ENCODE measurements at regions not wholly inside any gene's neighbourhood (a gene's known extent, or its start where the extent isn't known, plus 50 kb on each side); places are given as distances from the start of the nearest gene placed in this dataset.

GRCh38 chr7:69440976-69441375, 157.3 kb upstream of the AUTS2 start:
- no peak overlapping the region for H2BK15ac ChIP-seq (ENCODE audit: low read depth, low read length)
- TF ChIP-seq POLR2A (IDR thresholded peaks at IDR 0.05; ENCODE audit: low read depth, low read length): no peak
- TF ChIP-seq CTCF (conservative IDR thresholded peaks at IDR 0.05; ENCODE audit: low read depth, low read length): no peak
- TF ChIP-seq MXI1 (IDR thresholded peaks at IDR 0.05; ENCODE audit: borderline replicate concordance, low read depth, low read length): no peak
- TF ChIP-seq FOS (IDR thresholded peaks at IDR 0.05; ENCODE audit: low read depth, low read length): no peak
- no peak for TF ChIP-seq CEBPB (IDR thresholded peaks at IDR 0.05; ENCODE audit: low read depth, low read length)
- no peak for TF ChIP-seq CHD1 (IDR thresholded peaks at IDR 0.05; ENCODE audit: low read depth, low read length)
- no peak for TF ChIP-seq BHLHE40 (IDR thresholded peaks at IDR 0.05; ENCODE audit: low read depth, low read length)
- no peak for TF ChIP-seq MAFK (IDR thresholded peaks at IDR 0.05; ENCODE audit: low read depth, low read length)
- no peak for TF ChIP-seq RFX5 (IDR thresholded peaks at IDR 0.05; ENCODE audit: low read depth, low read length)
- TF ChIP-seq SMC3 (IDR thresholded peaks at IDR 0.05; ENCODE audit: low read depth, low read length): no peak
- TF ChIP-seq ELK1 (IDR thresholded peaks at IDR 0.05; ENCODE audit: borderline replicate concordance, low read depth, low read length): no peak
- TF ChIP-seq RAD21 (IDR thresholded peaks at IDR 0.05; ENCODE audit: low read length): no peak
- no peak for TF ChIP-seq NFE2L2 (IDR thresholded peaks at IDR 0.05; ENCODE audit: low read depth, low read length)
- no TSS peak for BruUV-seq (replicated peaks)
- DNase-seq: no peak
- H3K14ac ChIP-seq (replicated peaks; ENCODE audit: low read depth, low read length): no peak overlapping the region
- H3K79me1 ChIP-seq (ENCODE audit: low read depth in 1 of 2, low read length in 2 of 2): no peaks in the 10 kb centered on the region
- dilution Hi-C loops (cut with HindIII; ENCODE audit: low sequenced_read_pairs, unreplicated experiment) (no loop called here), in situ Hi-C loops (cut with MboI; ENCODE audit: low sequenced_read_pairs) (no loop called here), intact Hi-C loops (cut with micrococcal nuclease) (no loop called here)
- no peak overlapping the region for H4K8ac ChIP-seq (ENCODE audit: low read depth in 2 of 2, low read length in 2 of 2)
- H2BK20ac ChIP-seq (ENCODE audit: low read depth, low read length): no peak overlapping the region
- no peak overlapping the region for H2BK120ac ChIP-seq (ENCODE audit: low read depth, low read length)
- H3K27me3 ChIP-seq (ENCODE audit: control insufficient read depth, insufficient read depth, low read length): no peaks in the 10 kb centered on the region
- H3K23ac ChIP-seq (ENCODE audit: low read depth, low read length): no peak overlapping the region
- WGBS, 2 experiments (ENCODE audit: extremely low coverage in 2 of 2, insufficient read length in 1 of 2): no CpG with 5 or more reads among the region's 2 CpGs
- no peaks in the 10 kb centered on the region for H3K9me1 ChIP-seq (ENCODE audit: insufficient read depth, low read length)
- H2BK5ac ChIP-seq (ENCODE audit: low read depth, low read length, poor library complexity, severe bottlenecking): no peak overlapping the region
- no peak overlapping the region for H3K9ac ChIP-seq (ENCODE audit: low read depth, low read length)
- H3K18ac ChIP-seq (ENCODE audit: low read depth, low read length): no peak overlapping the region
- no peak overlapping the region for H4K91ac ChIP-seq (ENCODE audit: insufficient read depth, low read depth, low read length)
- POLR2A ChIA-PET (ENCODE audit: unreplicated experiment): no interaction called here
- ATAC-seq (ENCODE audit: low read depth): no peak
- H3K4me3 ChIP-seq (ENCODE audit: insufficient read depth, low read depth, low read length): no peak overlapping the region
- H3K9me3 ChIP-seq (ENCODE audit: control insufficient read depth, insufficient read depth, low read length): peaks cover 20% of the 10 kb centered on the region
- H2AFZ ChIP-seq (replicated peaks; ENCODE audit: low read length, poor library complexity): no peak overlapping the region
- no peak overlapping the region for H3K4me2 ChIP-seq (ENCODE audit: low read depth, low read length)
- H3K4me1 ChIP-seq (ENCODE audit: control insufficient read depth, insufficient read depth, low read length): no peaks in the 10 kb centered on the region
- H2AK9ac ChIP-seq (replicated peaks; ENCODE audit: low read depth, low read length, poor library complexity): no peak overlapping the region
- no peak overlapping the region for H3K4ac ChIP-seq (ENCODE audit: low read depth, low read length)
- H4K5ac ChIP-seq (ENCODE audit: low read depth, low read length): no peak overlapping the region
- no peaks in the 10 kb centered on the region for H3K36me3 ChIP-seq (ENCODE audit: control insufficient read depth, insufficient read depth, low read length)
- H3K56ac ChIP-seq (ENCODE audit: extremely low read depth, insufficient read depth, low read length): no peak overlapping the region
- no peak overlapping the region for H2AK5ac ChIP-seq (ENCODE audit: low read depth, low read length)
- CTCF ChIA-PET: no interaction called here
- H3K27ac ChIP-seq (ENCODE audit: insufficient read depth, low read length): no peak overlapping the region
- H4K20me1 ChIP-seq (ENCODE audit: insufficient read depth, low read length): no peaks in the 10 kb centered on the region

Data from IMR-90 (cell line).